B cell (primary cell): ENCODE measurements at regions not wholly inside any gene's neighbourhood (a gene's known extent, or its start where the extent isn't known, plus 50 kb on each side); places are given as distances from the start of the nearest gene placed in this dataset.

Experiments used
- ATAC-seq: fragments of 200-7000 bp; cut with Tn5 transposase; one replicate; pipeline ENCODE4 v1.10.0; 2021; ENCODE audit warnings: low read depth, mild to moderate bottlenecking, moderate number of reproducible peaks, moderate library complexity
- CTCF ChIA-PET: fragments of 350-600 bp; sonication (Branson Sonifier 250); formaldehyde crosslinking; loops from one replicate; lab custom pipeline; 2021; ENCODE audit warnings: antibody characterized with exemption, inconsistent platforms; lab: Charles Lee
- POLR2A ChIA-PET: fragments of 350-600 bp; sonication (Branson Sonifier 250); formaldehyde crosslinking; loops from one replicate; lab custom pipeline; 2021; ENCODE audit warnings: antibody characterized with exemption; lab: Charles Lee
- DNase-seq: peaks from one replicate; pipeline ENCODE4 v3.0.0; 2013
- H2AFZ ChIP-seq: 2 replicates; pipeline ENCODE4 v1.6.1; 2012; ENCODE audit warnings: mild to moderate bottlenecking, low read depth, low read length; ENCODE audit not compliant: insufficient read depth, poor library complexity, severe bottlenecking
- H3K27ac ChIP-seq, 2 donors: 1 replicate in 1 of 2; 2 replicates in 1 of 2; pipeline ENCODE4 v1.5.1; 2012 to 2013; ENCODE audit warnings: low read length in 2 of 2, mild to moderate bottlenecking in 2 of 2, moderate library complexity in 1 of 2
- H3K27me3 ChIP-seq, 4 experiments: fragments of 200-600 bp in 1 of 4; sonication (generic) in 1 of 4; replicated peaks in 1 of 4; 1 replicate in 2 of 4; 2 replicates in 2 of 4; pipeline versions ENCODE4 v1.6.1 to v1.7.0; 2013 to 2016; ENCODE audit warnings: low read length in 3 of 4, mild to moderate bottlenecking in 2 of 4, mixed read lengths in 1 of 4, moderate library complexity in 1 of 4; ENCODE audit not compliant: insufficient read depth in 4 of 4, control insufficient read depth in 3 of 4; ENCODE audit errors: control extremely low read depth in 1 of 4
- H3K36me3 ChIP-seq, 2 experiments: replicated peaks in 1 of 2; 1 replicate in 1 of 2; 2 replicates in 1 of 2; pipeline versions ENCODE4 v1.6.1 to v1.7.1; 2013; ENCODE audit warnings: low read length in 1 of 2; ENCODE audit not compliant: insufficient read depth in 2 of 2, control insufficient read depth in 1 of 2; ENCODE audit errors: control extremely low read depth in 1 of 2, extremely low read depth in 1 of 2
- H3K4me1 ChIP-seq, 2 donors: fragments of 200-600 bp in 1 of 2; sonication (generic) in 1 of 2; 1 replicate in 1 of 2; 2 replicates in 1 of 2; pipeline versions ENCODE4 v1.5.1 to v1.6.1; 2013 to 2017; ENCODE audit warnings: low read length in 2 of 2; ENCODE audit not compliant: control insufficient read depth in 2 of 2, insufficient read depth in 2 of 2
- H3K4me2 ChIP-seq: replicated peaks from 2 replicates; pipeline ENCODE3; 2012; ENCODE audit warnings: mild to moderate bottlenecking, low read depth, low read length; ENCODE audit not compliant: poor library complexity, severe bottlenecking
- H3K4me3 ChIP-seq, 5 experiments: fragments of 200-600 bp in 1 of 5; sonication (generic) in 1 of 5; 1 replicate in 3 of 5; 2 replicates in 2 of 5; pipeline versions ENCODE4 v1.5.1 to v1.7.0; 2011 to 2016; ENCODE audit warnings: low read length in 4 of 5, mild to moderate bottlenecking in 4 of 5, low read depth in 2 of 5, control low read depth in 1 of 5, moderate library complexity in 1 of 5; ENCODE audit not compliant: insufficient read depth in 1 of 5; ENCODE audit errors: control extremely low read depth in 1 of 5, extremely low read depth in 1 of 5
- H3K79me2 ChIP-seq: fragments of 200-600 bp; sonication (generic); one replicate; pipeline ENCODE4 v1.6.0; 2016; ENCODE audit warnings: low read length; ENCODE audit not compliant: control insufficient read depth, insufficient read depth
- H3K9ac ChIP-seq: fragments of 200-600 bp; sonication (generic); 2 replicates; pipeline ENCODE4 v1.6.1; 2017; ENCODE audit warnings: mild to moderate bottlenecking, low read length, moderate library complexity
- H3K9me3 ChIP-seq, 3 donors: one replicate each; pipeline versions ENCODE4 v1.6.1 to v1.7.1; 2013; ENCODE audit warnings: low read length in 2 of 3; ENCODE audit not compliant: control insufficient read depth in 2 of 3, insufficient read depth in 1 of 3; ENCODE audit errors: control extremely low read depth in 1 of 3
- H4K20me1 ChIP-seq: 2 replicates; pipeline ENCODE4 v1.6.0; 2012; ENCODE audit warnings: mild to moderate bottlenecking, low read length; ENCODE audit not compliant: insufficient read depth, control insufficient read depth, poor library complexity, severe bottlenecking
- H3K27ac Mint-ChIP-seq: one replicate; pipeline ENCODE4 v1.8.0; 2021; ENCODE audit warnings: mixed read lengths
- H3K27me3 Mint-ChIP-seq: one replicate; pipeline ENCODE4 v1.8.0; 2021; ENCODE audit warnings: mixed read lengths
- H3K4me1 Mint-ChIP-seq: one replicate; pipeline ENCODE4 v1.8.0; 2021; ENCODE audit warnings: mixed read lengths
- H3K4me3 Mint-ChIP-seq: one replicate; pipeline ENCODE4 v1.8.0; 2021; ENCODE audit warnings: mixed read lengths
- H3K9me3 Mint-ChIP-seq: one replicate; pipeline ENCODE4 v1.8.0; 2022; ENCODE audit warnings: mixed read lengths; ENCODE audit not compliant: insufficient read depth
- EZH2 ChIP-seq: IDR thresholded peaks from 2 replicates; pipeline ENCODE4 v1.6.1; 2012; ENCODE audit warnings: borderline replicate concordance, low read depth, mild to moderate bottlenecking, moderate library complexity, low read length; ENCODE audit not compliant: insufficient read depth, poor library complexity, severe bottlenecking
- WGBS: methylation state at CpG from one replicate; pipeline ENCODE4 v1.1.5; 2013; ENCODE audit warnings: missing lambda C conversion rate; ENCODE audit not compliant: insufficient coverage; 5-methylcytosine and 5-hydroxymethylcytosine counted together
- intact Hi-C: fragments of 100-400 bp; cut with micrococcal nuclease; formaldehyde crosslinking; loops from one replicate; pipeline ENCODE4 v1.10.0; 2022
- TF ChIP-seq, protein P1 (sequence below): fragments of 200-600 bp; IDR thresholded peaks from one replicate; pipeline ENCODE4 v1.8.0; 2022; ENCODE audit warnings: antibody characterized with exemption, mild to moderate bottlenecking

DNA sequence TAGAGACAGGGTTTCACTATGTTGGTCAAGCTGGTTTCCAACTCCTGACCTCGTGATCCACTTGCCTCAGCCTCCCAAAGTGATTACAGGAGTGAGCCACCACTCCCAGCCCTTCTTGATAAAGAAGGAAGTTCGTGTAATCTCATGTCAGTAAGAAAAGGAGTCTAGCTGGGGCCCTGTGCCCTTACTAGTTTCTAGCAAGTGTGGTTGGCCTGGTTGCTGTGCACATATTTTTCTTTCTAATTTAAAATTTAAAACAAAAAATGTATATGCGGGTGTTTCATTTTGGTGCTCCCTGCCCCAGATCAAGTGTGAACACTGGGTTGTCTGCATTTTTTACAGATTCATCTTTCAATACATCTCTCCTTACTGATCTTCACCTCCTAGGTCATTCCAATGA lies 770.8 kb upstream of the TENM4 start:
- TF ChIP-seq, protein P1, sequence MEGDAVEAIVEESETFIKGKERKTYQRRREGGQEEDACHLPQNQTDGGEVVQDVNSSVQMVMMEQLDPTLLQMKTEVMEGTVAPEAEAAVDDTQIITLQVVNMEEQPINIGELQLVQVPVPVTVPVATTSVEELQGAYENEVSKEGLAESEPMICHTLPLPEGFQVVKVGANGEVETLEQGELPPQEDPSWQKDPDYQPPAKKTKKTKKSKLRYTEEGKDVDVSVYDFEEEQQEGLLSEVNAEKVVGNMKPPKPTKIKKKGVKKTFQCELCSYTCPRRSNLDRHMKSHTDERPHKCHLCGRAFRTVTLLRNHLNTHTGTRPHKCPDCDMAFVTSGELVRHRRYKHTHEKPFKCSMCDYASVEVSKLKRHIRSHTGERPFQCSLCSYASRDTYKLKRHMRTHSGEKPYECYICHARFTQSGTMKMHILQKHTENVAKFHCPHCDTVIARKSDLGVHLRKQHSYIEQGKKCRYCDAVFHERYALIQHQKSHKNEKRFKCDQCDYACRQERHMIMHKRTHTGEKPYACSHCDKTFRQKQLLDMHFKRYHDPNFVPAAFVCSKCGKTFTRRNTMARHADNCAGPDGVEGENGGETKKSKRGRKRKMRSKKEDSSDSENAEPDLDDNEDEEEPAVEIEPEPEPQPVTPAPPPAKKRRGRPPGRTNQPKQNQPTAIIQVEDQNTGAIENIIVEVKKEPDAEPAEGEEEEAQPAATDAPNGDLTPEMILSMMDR = no peak
- TF ChIP-seq EZH2 = no peak
- no peak overlapping the region for H3K4me3 ChIP-seq
- DNase-seq (no peak), ATAC-seq (no peak)
- no peaks in the 10 kb centered on the region for H4K20me1 ChIP-seq
- H3K36me3 ChIP-seq = no peaks in the 10 kb centered on the region
- Mint-ChIP-seq H3K27me3 (no peaks in the 10 kb centered on the region), H3K4me3 (no peak overlapping the region), H3K9me3 (peaks cover 2% of the 10 kb centered on the region), H3K4me1 (no peaks in the 10 kb centered on the region), H3K27ac (no peak overlapping the region)
- no peak overlapping the region for H3K27ac ChIP-seq
- no peak overlapping the region for H2AFZ ChIP-seq
- peaks cover 0 to 5% (median 0%) of the 10 kb centered on the region in 3 donors for H3K9me3 ChIP-seq
- ChIA-PET CTCF (no interaction called here), POLR2A (no interaction called here)
- no peaks in the 10 kb centered on the region for H3K27me3 ChIP-seq
- no peaks in the 10 kb centered on the region for H3K4me1 ChIP-seq
- no peak overlapping the region for H3K4me2 ChIP-seq
- 75% methylated on average over 2 of the region's 3 CpGs for WGBS
- no peaks in the 10 kb centered on the region for H3K79me2 ChIP-seq
- intact Hi-C loops = no loop called here
- H3K9ac ChIP-seq = no peak overlapping the region

DNA sequence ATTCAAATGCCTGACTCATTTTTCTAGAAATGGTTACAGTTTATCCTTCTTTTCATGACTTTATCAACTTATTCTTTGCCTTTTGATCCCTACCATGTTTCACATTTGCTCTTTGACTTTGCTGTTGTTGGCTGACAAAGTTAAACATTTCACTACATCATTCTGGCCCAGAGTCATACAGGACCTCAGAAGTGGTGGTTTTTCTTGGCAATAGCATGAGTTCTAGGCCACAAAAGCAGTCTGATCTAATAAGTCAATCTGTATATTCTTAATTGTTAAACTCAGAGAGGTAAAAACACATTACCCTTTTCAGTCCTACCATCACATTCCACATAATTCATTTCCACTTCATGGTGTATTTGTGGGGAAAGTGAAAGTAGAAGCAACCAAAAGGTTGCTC lies 763.2 kb upstream of the TENM4 start:
- no peaks in the 10 kb centered on the region for H3K4me1 ChIP-seq
- no peak for DNase-seq
- no peak for TF ChIP-seq EZH2
- TF ChIP-seq, protein P1 = no peak
- H3K36me3 ChIP-seq = no peaks in the 10 kb centered on the region
- no peak overlapping the region for H3K27ac ChIP-seq
- no peaks in the 10 kb centered on the region for H3K9me3 Mint-ChIP-seq
- CTCF ChIA-PET = no interaction called here
- H3K27ac Mint-ChIP-seq = no peak overlapping the region
- H3K4me3 Mint-ChIP-seq = no peak overlapping the region
- no peak for ATAC-seq
- no peaks in the 10 kb centered on the region for H3K27me3 Mint-ChIP-seq
- H3K4me2 ChIP-seq = no peak overlapping the region
- intact Hi-C loops = no loop called here
- no peak overlapping the region for H3K9ac ChIP-seq
- no peaks in the 10 kb centered on the region for H3K27me3 ChIP-seq
- no peak overlapping the region for H3K4me3 ChIP-seq
- H3K4me1 Mint-ChIP-seq = no peaks in the 10 kb centered on the region
- POLR2A ChIA-PET = no interaction called here
- H3K9me3 ChIP-seq = no peaks in the 10 kb centered on the region
- no peaks in the 10 kb centered on the region for H3K79me2 ChIP-seq
- H4K20me1 ChIP-seq = no peaks in the 10 kb centered on the region
- H2AFZ ChIP-seq = no peak overlapping the region
